DND-41 (cell line): ENCODE measurements at regions not wholly inside any gene's neighbourhood (a gene's known extent, or its start where the extent isn't known, plus 50 kb on each side); places are given as distances from the start of the nearest gene placed in this dataset.

Source experiments
- ATAC-seq: fragments of 200-7000 bp; cut with Tn5 transposase; 3 replicates; pipeline ENCODE4 v1.9.1; 2021; ENCODE audit warnings: low read depth; ENCODE audit not compliant: insufficient read depth
- DNase-seq: peaks from one replicate; pipeline ENCODE4 v3.0.0-alpha.2; 2020
- H2AFZ ChIP-seq: 2 replicates; pipeline ENCODE4 v1.6.0; 2012; ENCODE audit warnings: low read depth, low read length
- H3K27ac ChIP-seq: 2 replicates; pipeline ENCODE4 v1.5.1; 2012; ENCODE audit warnings: low read length, inconsistent platforms
- H3K27me3 ChIP-seq: fragments of 200-600 bp; sonication (generic); 2 replicates; pipeline ENCODE4 v1.6.0; 2012; ENCODE audit warnings: low read length, mild to moderate bottlenecking, inconsistent platforms; ENCODE audit not compliant: insufficient read depth, poor library complexity
- H3K36me3 ChIP-seq: 2 replicates; pipeline ENCODE4 v1.5.1; 2012; ENCODE audit warnings: low read length, inconsistent platforms; ENCODE audit not compliant: insufficient read depth
- H3K4me1 ChIP-seq: 2 replicates; pipeline ENCODE4 v1.5.1; 2012; ENCODE audit warnings: mild to moderate bottlenecking, low read length; ENCODE audit not compliant: insufficient read depth
- H3K4me2 ChIP-seq: 2 replicates; pipeline ENCODE4 v1.6.0; 2012; ENCODE audit warnings: mild to moderate bottlenecking, moderate library complexity, low read length, inconsistent platforms; ENCODE audit not compliant: insufficient read depth
- H3K4me3 ChIP-seq, 2 experiments: fragments of 200-600 bp in 1 of 2; shearing (Covaris generic) in 1 of 2; 2 replicates each; pipeline ENCODE4 v1.5.1; 2012 to 2016; ENCODE audit warnings: inconsistent platforms in 2 of 2, low read length in 2 of 2, mild to moderate bottlenecking in 2 of 2, low read depth in 1 of 2, moderate library complexity in 1 of 2
- H3K79me2 ChIP-seq: 2 replicates; pipeline ENCODE4 v1.6.0; 2012; ENCODE audit warnings: low read length, inconsistent platforms; ENCODE audit not compliant: insufficient read depth
- H3K9ac ChIP-seq: 2 replicates; pipeline ENCODE4 v1.6.0; 2012; ENCODE audit warnings: low read depth, mild to moderate bottlenecking, inconsistent platforms, low read length, moderate library complexity
- H3K9me3 ChIP-seq: 2 replicates; pipeline ENCODE4 v1.5.1; 2012; ENCODE audit warnings: low read length, moderate library complexity, mild to moderate bottlenecking, inconsistent platforms; ENCODE audit not compliant: insufficient read depth, severe bottlenecking
- H4K20me1 ChIP-seq: 2 replicates; pipeline ENCODE4 v1.6.0; 2012; ENCODE audit warnings: low read length; ENCODE audit not compliant: insufficient read depth
- CTCF ChIP-seq: IDR thresholded peaks from 2 replicates; pipeline ENCODE4 v1.5.1; 2012; ENCODE audit warnings: borderline replicate concordance, low read length, moderate library complexity, mild to moderate bottlenecking; ENCODE audit not compliant: poor library complexity, severe bottlenecking; ENCODE audit errors: extremely low read depth
- EZH2 ChIP-seq: IDR thresholded peaks from 3 replicates; pipeline ENCODE4 v1.6.1; 2012; ENCODE audit warnings: borderline replicate concordance, low read depth, mild to moderate bottlenecking, moderate library complexity, low read length, inconsistent platforms; ENCODE audit not compliant: severe bottlenecking

GRCh38 chr4:162622664-162623063 is 458.9 kb upstream of the FSTL5 start:
- Histone ChIP-seq H3K4me1 (no peaks in the 10 kb centered on the region), H3K9me3 (no peaks in the 10 kb centered on the region), H2AFZ (no peak overlapping the region), H3K4me3 (no peak overlapping the region), H3K4me2 (no peak overlapping the region), H4K20me1 (no peaks in the 10 kb centered on the region), H3K27me3 (no peaks in the 10 kb centered on the region), H3K27ac (no peak overlapping the region), H3K36me3 (no peaks in the 10 kb centered on the region), H3K79me2 (no peaks in the 10 kb centered on the region), H3K9ac (no peak overlapping the region)
- no peak for ATAC-seq
- no peak for DNase-seq
- no peak for TF ChIP-seq CTCF
- TF ChIP-seq EZH2: no peak

GRCh38 chr4:162610116-162610515 is 446.3 kb upstream of the FSTL5 start:
- H3K9ac ChIP-seq: no peak overlapping the region
- no peaks in the 10 kb centered on the region for H3K79me2 ChIP-seq
- H3K9me3 ChIP-seq: no peaks in the 10 kb centered on the region
- H3K4me3 ChIP-seq: no peak overlapping the region
- DNase-seq (no peak), ATAC-seq (no peak)
- no peak overlapping the region for H2AFZ ChIP-seq
- no peak overlapping the region for H3K27ac ChIP-seq
- no peak overlapping the region for H3K4me2 ChIP-seq
- H3K36me3 ChIP-seq: no peaks in the 10 kb centered on the region
- TF ChIP-seq EZH2 (no peak), CTCF (no peak)
- H4K20me1 ChIP-seq: no peaks in the 10 kb centered on the region
- no peaks in the 10 kb centered on the region for H3K4me1 ChIP-seq
- no peaks in the 10 kb centered on the region for H3K27me3 ChIP-seq

GRCh38 chr4:162586266-162586665 is 422.5 kb upstream of the FSTL5 start:
- no peak overlapping the region for H3K27ac ChIP-seq
- DNase-seq (no peak), ATAC-seq (no peak)
- H3K27me3 ChIP-seq: no peaks in the 10 kb centered on the region
- H4K20me1 ChIP-seq: no peaks in the 10 kb centered on the region
- no peak overlapping the region for H3K4me3 ChIP-seq
- TF ChIP-seq CTCF (no peak), EZH2 (no peak)
- H3K9me3 ChIP-seq: no peaks in the 10 kb centered on the region
- no peaks in the 10 kb centered on the region for H3K4me1 ChIP-seq
- no peak overlapping the region for H3K9ac ChIP-seq
- H3K36me3 ChIP-seq: no peaks in the 10 kb centered on the region
- no peak overlapping the region for H2AFZ ChIP-seq
- no peak overlapping the region for H3K4me2 ChIP-seq
- H3K79me2 ChIP-seq: no peaks in the 10 kb centered on the region

GRCh38 chr4:162582180-162582579 is 418.4 kb upstream of the FSTL5 start:
- no peak for DNase-seq
- H3K9ac ChIP-seq: no peak overlapping the region
- TF ChIP-seq CTCF: no peak
- no peak for TF ChIP-seq EZH2
- H3K4me1 ChIP-seq: no peaks in the 10 kb centered on the region
- no peak for ATAC-seq
- no peak overlapping the region for H3K4me3 ChIP-seq
- H3K27ac ChIP-seq: no peak overlapping the region
- no peaks in the 10 kb centered on the region for H3K27me3 ChIP-seq
- H4K20me1 ChIP-seq: no peaks in the 10 kb centered on the region
- H2AFZ ChIP-seq: no peak overlapping the region
- no peaks in the 10 kb centered on the region for H3K9me3 ChIP-seq
- H3K4me2 ChIP-seq: no peak overlapping the region
- H3K36me3 ChIP-seq: no peaks in the 10 kb centered on the region
- H3K79me2 ChIP-seq: no peaks in the 10 kb centered on the region
